ENCODE measurements at regions not wholly inside any gene's neighbourhood (a gene's known extent, or its start where the extent isn't known, plus 50 kb on each side); places are given as distances from the start of the nearest gene placed in this dataset.

GRCh38 chr18:22303927-22304326 lies 113.8 kb downstream of the CTAGE1 start:
- Histone ChIP-seq H3K27me3 (replicated peaks) (no peaks in the 10 kb centered on the region), H3K36me3 (replicated peaks) (no peaks in the 10 kb centered on the region), H3K4me3 (ENCODE audit: low read depth, low read length) (no peak overlapping the region), H3K27ac (no peak overlapping the region)
- in situ Hi-C loops (cut with HindIII; ENCODE audit: low pct_ligation_motif_present, low sequenced_read_pairs): no loop called here
- DNase-seq: no peak
- no peak for TF ChIP-seq CTCF (IDR thresholded peaks at IDR 0.05; ENCODE audit: low read depth, low read length, missing control alignments)

GRCh38 chr18:22302144-22302543 lies 115.6 kb downstream of the CTAGE1 start:
- H3K27ac ChIP-seq: no peak overlapping the region
- no peak for DNase-seq
- no peak for TF ChIP-seq CTCF (IDR thresholded peaks at IDR 0.05; ENCODE audit: low read depth, low read length, missing control alignments)
- in situ Hi-C loops (cut with HindIII; ENCODE audit: low pct_ligation_motif_present, low sequenced_read_pairs): no loop called here
- H3K36me3 ChIP-seq (replicated peaks): no peaks in the 10 kb centered on the region
- H3K4me3 ChIP-seq (ENCODE audit: low read depth, low read length): no peak overlapping the region
- H3K27me3 ChIP-seq (replicated peaks): no peaks in the 10 kb centered on the region

GRCh38 chr18:22300665-22301636 lies 116.8 kb downstream of the CTAGE1 start:
- Histone ChIP-seq H3K27ac (no peak overlapping the region), H3K27me3 (replicated peaks) (no peaks in the 10 kb centered on the region), H3K4me3 (ENCODE audit: low read depth, low read length) (no peak overlapping the region), H3K36me3 (replicated peaks) (no peaks in the 10 kb centered on the region)
- no peak for DNase-seq
- no peak for TF ChIP-seq CTCF (IDR thresholded peaks at IDR 0.05; ENCODE audit: low read depth, low read length, missing control alignments)
- in situ Hi-C loops (cut with HindIII; ENCODE audit: low pct_ligation_motif_present, low sequenced_read_pairs): no loop called here

GRCh38 chr18:22297008-22297407 lies 120.7 kb downstream of the CTAGE1 start:
- no peak for TF ChIP-seq CTCF (IDR thresholded peaks at IDR 0.05; ENCODE audit: low read depth, low read length, missing control alignments)
- DNase-seq: no peak
- Histone ChIP-seq H3K27me3 (replicated peaks) (no peaks in the 10 kb centered on the region), H3K4me3 (ENCODE audit: low read depth, low read length) (no peak overlapping the region), H3K36me3 (replicated peaks) (no peaks in the 10 kb centered on the region), H3K27ac (no peak overlapping the region)
- in situ Hi-C loops (cut with HindIII; ENCODE audit: low pct_ligation_motif_present, low sequenced_read_pairs): no loop called here

- Histone ChIP-seq H3K36me3 (replicated peaks) (no peaks in the 10 kb centered on the region), H3K4me3 (ENCODE audit: low read depth, low read length) (no peak overlapping the region), H3K27ac (no peak overlapping the region), H3K27me3 (replicated peaks) (no peaks in the 10 kb centered on the region)
- in situ Hi-C loops (cut with HindIII; ENCODE audit: low pct_ligation_motif_present, low sequenced_read_pairs): no loop called here
- TF ChIP-seq CTCF (IDR thresholded peaks at IDR 0.05; ENCODE audit: low read depth, low read length, missing control alignments): no peak
- no peak for DNase-seq
Measured at GRCh38 chr18:22296304-22296703, 121.4 kb downstream of the CTAGE1 start.

All from brain microvascular endothelial cell (primary cell).